ENCODE measurements at regions not wholly inside any gene's neighbourhood (a gene's known extent, or its start where the extent isn't known, plus 50 kb on each side); places are given as distances from the start of the nearest gene placed in this dataset.

DNA sequence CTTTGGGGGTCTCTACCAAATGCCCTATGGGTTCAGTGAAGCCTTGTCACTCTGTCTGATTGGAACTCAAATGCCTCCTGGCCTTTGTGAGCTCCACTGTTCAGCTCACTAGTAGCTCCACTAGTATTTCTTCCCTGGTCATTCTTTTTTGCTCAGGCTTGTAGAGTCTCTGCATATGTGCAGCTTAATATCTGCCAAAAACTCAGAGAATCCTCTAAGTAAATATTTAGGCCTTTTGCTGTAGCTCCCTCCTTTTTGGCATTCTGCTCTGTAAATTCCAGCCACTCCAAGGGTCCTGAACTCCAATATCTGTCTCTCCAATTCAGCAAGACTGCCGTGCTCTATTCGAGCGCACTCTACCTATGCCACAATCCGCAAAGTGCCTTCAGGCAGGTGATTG lies 146.5 kb downstream of the MAIP1 start:
- H3K27me3 ChIP-seq: no peaks in the 10 kb centered on the region
- in situ Hi-C loops (cut with MboI; ENCODE audit: low pct_ligation_motif_present in 1 of 4, low pct_unique_long_range_greater_than_20kb in 1 of 4, low sequenced_read_pairs in 3 of 4) (no loop called here), intact Hi-C loops (cut with DNase I; ENCODE audit: low total_unique reads) (no loop called here)
- H3K36me3 ChIP-seq: no peaks in the 10 kb centered on the region
- DNase-seq: no peak
- no peaks in the 10 kb centered on the region for H3K4me1 ChIP-seq
- H3K27ac ChIP-seq: peak overlapping the region in 1 of 4 donors; percentile 10
- H3K4me3 ChIP-seq: no peak overlapping the region
- TF ChIP-seq POLR2AphosphoS5 (IDR thresholded peaks at IDR 0.05) (no peak), EP300 (IDR thresholded peaks at IDR 0.05; ENCODE audit: low read depth) (no peak), POLR2A (IDR thresholded peaks at IDR 0.05) (no peak)
- TF ChIP-seq, protein P1, sequence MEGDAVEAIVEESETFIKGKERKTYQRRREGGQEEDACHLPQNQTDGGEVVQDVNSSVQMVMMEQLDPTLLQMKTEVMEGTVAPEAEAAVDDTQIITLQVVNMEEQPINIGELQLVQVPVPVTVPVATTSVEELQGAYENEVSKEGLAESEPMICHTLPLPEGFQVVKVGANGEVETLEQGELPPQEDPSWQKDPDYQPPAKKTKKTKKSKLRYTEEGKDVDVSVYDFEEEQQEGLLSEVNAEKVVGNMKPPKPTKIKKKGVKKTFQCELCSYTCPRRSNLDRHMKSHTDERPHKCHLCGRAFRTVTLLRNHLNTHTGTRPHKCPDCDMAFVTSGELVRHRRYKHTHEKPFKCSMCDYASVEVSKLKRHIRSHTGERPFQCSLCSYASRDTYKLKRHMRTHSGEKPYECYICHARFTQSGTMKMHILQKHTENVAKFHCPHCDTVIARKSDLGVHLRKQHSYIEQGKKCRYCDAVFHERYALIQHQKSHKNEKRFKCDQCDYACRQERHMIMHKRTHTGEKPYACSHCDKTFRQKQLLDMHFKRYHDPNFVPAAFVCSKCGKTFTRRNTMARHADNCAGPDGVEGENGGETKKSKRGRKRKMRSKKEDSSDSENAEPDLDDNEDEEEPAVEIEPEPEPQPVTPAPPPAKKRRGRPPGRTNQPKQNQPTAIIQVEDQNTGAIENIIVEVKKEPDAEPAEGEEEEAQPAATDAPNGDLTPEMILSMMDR (IDR thresholded peaks at IDR 0.05): no peak
- no peaks in the 10 kb centered on the region for H3K9me3 ChIP-seq
- 47 to 65% methylated on average over 3 to 4 of the region's 4 CpGs for WGBS, 2 donors (ENCODE audit: low coverage in 1 of 2)

DNA sequence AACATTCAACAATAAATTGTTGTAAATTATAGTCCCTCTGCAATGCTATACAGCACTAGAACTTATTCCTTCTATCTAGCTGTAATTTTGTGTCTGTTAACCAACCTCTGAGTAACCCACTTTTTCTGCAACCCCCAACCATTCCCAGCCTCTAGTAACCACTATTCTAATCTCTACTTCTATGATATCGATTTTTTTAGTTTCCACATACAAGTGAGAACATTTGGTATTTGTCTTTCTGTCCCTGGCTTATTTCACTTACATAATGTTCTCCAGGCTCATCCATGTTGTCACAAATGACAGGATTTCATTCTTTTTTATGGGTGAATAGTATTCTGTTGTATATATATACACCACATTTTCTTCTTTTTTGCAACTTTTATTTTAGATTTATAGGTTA lies 147.6 kb downstream of the MAIP1 start:
- Histone ChIP-seq H3K4me1 (no peaks in the 10 kb centered on the region), H3K27me3 (no peaks in the 10 kb centered on the region), H3K36me3 (no peaks in the 10 kb centered on the region), H3K27ac (no peak overlapping the region), H3K4me3 (no peak overlapping the region), H3K9me3 (no peaks in the 10 kb centered on the region)
- in situ Hi-C loops (cut with MboI; ENCODE audit: low pct_ligation_motif_present in 1 of 4, low pct_unique_long_range_greater_than_20kb in 1 of 4, low sequenced_read_pairs in 3 of 4): no loop called here
- no peak for DNase-seq
- 73 to 79% methylated on average over 1 of the region's 1 CpG for WGBS, 2 donors (ENCODE audit: low coverage in 1 of 2)
- intact Hi-C loops (cut with DNase I; ENCODE audit: low total_unique reads): no loop called here
- TF ChIP-seq EP300 (IDR thresholded peaks at IDR 0.05; ENCODE audit: low read depth) (no peak), POLR2A (IDR thresholded peaks at IDR 0.05) (no peak), POLR2AphosphoS5 (IDR thresholded peaks at IDR 0.05) (no peak)
- TF ChIP-seq, protein P1 (IDR thresholded peaks at IDR 0.05): no peak

DNA sequence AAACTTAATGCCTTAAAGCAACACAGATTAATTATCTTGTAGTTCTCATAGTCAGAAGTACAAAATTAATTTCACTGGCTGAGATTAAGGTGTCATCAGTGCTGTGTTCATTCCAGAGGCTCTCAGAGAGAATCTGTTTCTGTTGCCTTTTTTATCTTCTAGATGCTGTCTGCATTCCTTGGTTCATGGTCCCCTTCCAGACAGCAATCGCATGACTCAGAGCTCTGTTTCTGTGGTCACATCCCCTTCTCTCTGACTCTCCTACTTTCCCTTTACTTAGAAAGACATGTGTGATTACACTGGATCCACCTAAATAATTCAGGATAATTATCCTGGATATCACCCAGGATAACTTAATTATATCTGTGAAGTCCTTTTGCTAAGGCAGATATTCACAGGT lies 148.6 kb downstream of the MAIP1 start:
- WGBS, 2 donors (ENCODE audit: low coverage in 1 of 2): 83 to 100% methylated on average over 1 of the region's 1 CpG
- Histone ChIP-seq H3K27ac (no peak overlapping the region), H3K36me3 (no peaks in the 10 kb centered on the region), H3K4me3 (no peak overlapping the region), H3K9me3 (no peaks in the 10 kb centered on the region), H3K27me3 (no peaks in the 10 kb centered on the region), H3K4me1 (no peaks in the 10 kb centered on the region)
- DNase-seq: no peak
- TF ChIP-seq POLR2A (IDR thresholded peaks at IDR 0.05) (no peak), POLR2AphosphoS5 (IDR thresholded peaks at IDR 0.05) (no peak), EP300 (IDR thresholded peaks at IDR 0.05; ENCODE audit: low read depth) (no peak)
- TF ChIP-seq, protein P1 (IDR thresholded peaks at IDR 0.05): no peak
- intact Hi-C loops (cut with DNase I; ENCODE audit: low total_unique reads) (no loop called here), in situ Hi-C loops (cut with MboI; ENCODE audit: low pct_ligation_motif_present in 1 of 4, low pct_unique_long_range_greater_than_20kb in 1 of 4, low sequenced_read_pairs in 3 of 4) (no loop called here)

DNA sequence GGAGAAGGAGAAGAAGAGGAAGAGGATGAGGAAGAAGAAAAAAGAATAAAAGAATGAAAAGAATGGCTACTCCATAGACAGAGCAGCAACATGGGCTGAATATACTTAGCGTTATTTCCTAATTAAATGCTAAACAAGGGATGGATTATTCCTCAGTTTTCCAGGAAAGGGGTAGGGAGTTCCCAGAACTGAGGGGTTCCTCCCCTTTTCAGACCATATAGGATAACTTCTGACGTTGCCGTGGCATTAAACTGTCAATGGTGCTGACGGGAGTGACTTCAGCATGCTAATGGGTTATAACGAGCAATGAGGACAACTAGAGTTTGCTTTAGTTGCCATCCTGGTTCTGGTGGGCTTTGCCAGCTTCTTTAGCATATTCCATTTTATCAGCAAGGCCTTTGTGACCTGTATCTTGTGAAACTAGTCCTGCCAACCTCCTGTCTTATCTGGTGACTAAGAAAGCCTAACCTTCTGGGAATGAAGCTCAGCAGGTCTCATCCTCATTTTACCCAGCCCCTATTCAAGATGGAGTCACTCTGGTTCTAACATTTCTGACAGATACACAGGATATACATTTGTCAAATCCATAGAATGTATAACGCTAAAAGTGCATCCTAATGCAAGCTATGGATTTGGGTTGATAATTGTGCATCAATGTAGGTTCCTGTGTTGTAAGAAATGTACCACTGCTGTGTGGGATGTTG lies 152.3 kb downstream of the MAIP1 start:
- 86 to 89% methylated on average over 1 to 6 of the region's 6 CpGs for WGBS, 2 donors (ENCODE audit: low coverage in 1 of 2)
- in situ Hi-C loops (cut with MboI; ENCODE audit: low pct_ligation_motif_present in 1 of 4, low pct_unique_long_range_greater_than_20kb in 1 of 4, low sequenced_read_pairs in 3 of 4): no loop called here
- TF ChIP-seq POLR2A (IDR thresholded peaks at IDR 0.05): no peak
- TF ChIP-seq POLR2AphosphoS5 (IDR thresholded peaks at IDR 0.05): no peak
- TF ChIP-seq, protein P1 (IDR thresholded peaks at IDR 0.05): no peak
- TF ChIP-seq EP300 (IDR thresholded peaks at IDR 0.05; ENCODE audit: low read depth): no peak
- no peaks in the 10 kb centered on the region for H3K36me3 ChIP-seq
- intact Hi-C loops (cut with DNase I; ENCODE audit: low total_unique reads): no loop called here
- H3K4me3 ChIP-seq: no peak overlapping the region
- no peak overlapping the region for H3K27ac ChIP-seq
- no peak for DNase-seq
- H3K9me3 ChIP-seq: no peaks in the 10 kb centered on the region
- H3K27me3 ChIP-seq: no peaks in the 10 kb centered on the region
- no peaks in the 10 kb centered on the region for H3K4me1 ChIP-seq

All from transverse colon (tissue), 4 donors.